ENCODE measurements at regions not wholly inside any gene's neighbourhood (a gene's known extent, or its start where the extent isn't known, plus 50 kb on each side); places are given as distances from the start of the nearest gene placed in this dataset.

- no peak for DNase-seq (ENCODE audit: low read depth)
- H3K36me3 ChIP-seq (ENCODE audit: insufficient read depth, low read length), result no peaks in the 10 kb centered on the region
- no peak overlapping the region for H3K4me2 ChIP-seq (ENCODE audit: low read length)
- H3K79me2 ChIP-seq (ENCODE audit: insufficient read depth, low read length), result no peaks in the 10 kb centered on the region
- no peak overlapping the region for H2AFZ ChIP-seq (ENCODE audit: low read depth, low read length)
- TF ChIP-seq CTCF (IDR thresholded peaks at IDR 0.05; ENCODE audit: insufficient read depth, low read depth, low read length) (no peak), EZH2 (IDR thresholded peaks at IDR 0.05; ENCODE audit: insufficient read depth, low read length) (no peak)
- Mint-ChIP-seq H3K9me3 (ENCODE audit: unreplicated experiment) (no peaks in the 10 kb centered on the region), H3K36me3 (ENCODE audit: low read depth, unreplicated experiment) (no peaks in the 10 kb centered on the region), H3K27me3 (ENCODE audit: low read depth, unreplicated experiment) (no peaks in the 10 kb centered on the region), H3K4me1 (ENCODE audit: low read depth, unreplicated experiment) (peaks cover 6% of the 10 kb centered on the region), H3K27ac (ENCODE audit: unreplicated experiment) (no peak overlapping the region), H3K4me3 (ENCODE audit: unreplicated experiment) (no peak overlapping the region)
- H3K4me3 ChIP-seq (ENCODE audit: insufficient read depth, low read depth, low read length), result no peak overlapping the region
- H3K27ac ChIP-seq (ENCODE audit: low read depth, low read length), result no peak overlapping the region
- FAIRE-seq, result no peak
- H3K9me3 ChIP-seq (ENCODE audit: insufficient read depth, low read depth, low read length), result no peaks in the 10 kb centered on the region
- peaks cover 8% of the 10 kb centered on the region for H3K4me1 ChIP-seq (ENCODE audit: insufficient read depth, low read length)
- H3K27me3 ChIP-seq (ENCODE audit: insufficient read depth, low read length), result no peaks in the 10 kb centered on the region
- no peak overlapping the region for H3K9ac ChIP-seq (ENCODE audit: low read length)
- H4K20me1 ChIP-seq (ENCODE audit: insufficient read depth, low read length), result no peaks in the 10 kb centered on the region
These were observed 191.2 kb upstream of the KLF6 start for GRCh38 chr10:3976171-3976570.

GRCh38 chr10:3975016-3975415, 190.0 kb upstream of the KLF6 start:
- H3K27me3 ChIP-seq (ENCODE audit: insufficient read depth, low read length), result no peaks in the 10 kb centered on the region
- no peaks in the 10 kb centered on the region for H4K20me1 ChIP-seq (ENCODE audit: insufficient read depth, low read length)
- Mint-ChIP-seq H3K4me1 (ENCODE audit: low read depth, unreplicated experiment) (peaks cover 6% of the 10 kb centered on the region), H3K27ac (ENCODE audit: unreplicated experiment) (no peak overlapping the region), H3K27me3 (ENCODE audit: low read depth, unreplicated experiment) (no peaks in the 10 kb centered on the region), H3K36me3 (ENCODE audit: low read depth, unreplicated experiment) (no peaks in the 10 kb centered on the region), H3K4me3 (ENCODE audit: unreplicated experiment) (no peak overlapping the region), H3K9me3 (ENCODE audit: unreplicated experiment) (no peaks in the 10 kb centered on the region)
- H3K9ac ChIP-seq (ENCODE audit: low read length), result no peak overlapping the region
- H3K79me2 ChIP-seq (ENCODE audit: insufficient read depth, low read length), result no peaks in the 10 kb centered on the region
- TF ChIP-seq CTCF (IDR thresholded peaks at IDR 0.05; ENCODE audit: insufficient read depth, low read depth, low read length) (no peak), EZH2 (IDR thresholded peaks at IDR 0.05; ENCODE audit: insufficient read depth, low read length) (no peak)
- no peak for DNase-seq (ENCODE audit: low read depth)
- H3K9me3 ChIP-seq (ENCODE audit: insufficient read depth, low read depth, low read length), result no peaks in the 10 kb centered on the region
- H3K27ac ChIP-seq (ENCODE audit: low read depth, low read length), result no peak overlapping the region
- H3K4me3 ChIP-seq (ENCODE audit: insufficient read depth, low read depth, low read length), result no peak overlapping the region
- H3K4me1 ChIP-seq (ENCODE audit: insufficient read depth, low read length), result peaks cover 8% of the 10 kb centered on the region
- no peak for FAIRE-seq
- no peaks in the 10 kb centered on the region for H3K36me3 ChIP-seq (ENCODE audit: insufficient read depth, low read length)
- no peak overlapping the region for H3K4me2 ChIP-seq (ENCODE audit: low read length)
- H2AFZ ChIP-seq (ENCODE audit: low read depth, low read length), result no peak overlapping the region

GRCh38 chr10:3972460-3973301, 187.7 kb upstream of the KLF6 start:
- Histone ChIP-seq H3K27ac (ENCODE audit: low read depth, low read length) (no peak overlapping the region), H3K27me3 (ENCODE audit: insufficient read depth, low read length) (no peaks in the 10 kb centered on the region), H3K36me3 (ENCODE audit: insufficient read depth, low read length) (no peaks in the 10 kb centered on the region), H3K4me2 (ENCODE audit: low read length) (no peak overlapping the region), H2AFZ (ENCODE audit: low read depth, low read length) (no peak overlapping the region), H4K20me1 (ENCODE audit: insufficient read depth, low read length) (no peaks in the 10 kb centered on the region), H3K4me3 (ENCODE audit: insufficient read depth, low read depth, low read length) (no peak overlapping the region), H3K9me3 (ENCODE audit: insufficient read depth, low read depth, low read length) (no peaks in the 10 kb centered on the region), H3K9ac (ENCODE audit: low read length) (no peak overlapping the region), H3K79me2 (ENCODE audit: insufficient read depth, low read length) (no peaks in the 10 kb centered on the region), H3K4me1 (ENCODE audit: insufficient read depth, low read length) (peaks cover 3% of the 10 kb centered on the region)
- FAIRE-seq (no peak), DNase-seq (ENCODE audit: low read depth) (no peak)
- Mint-ChIP-seq H3K4me1 (ENCODE audit: low read depth, unreplicated experiment) (peaks cover 6% of the 10 kb centered on the region), H3K27me3 (ENCODE audit: low read depth, unreplicated experiment) (no peaks in the 10 kb centered on the region), H3K9me3 (ENCODE audit: unreplicated experiment) (no peaks in the 10 kb centered on the region), H3K27ac (ENCODE audit: unreplicated experiment) (peak overlapping the region; percentile 85), H3K4me3 (ENCODE audit: unreplicated experiment) (no peak overlapping the region), H3K36me3 (ENCODE audit: low read depth, unreplicated experiment) (no peaks in the 10 kb centered on the region)
- TF ChIP-seq CTCF (IDR thresholded peaks at IDR 0.05; ENCODE audit: insufficient read depth, low read depth, low read length) (no peak), EZH2 (IDR thresholded peaks at IDR 0.05; ENCODE audit: insufficient read depth, low read length) (no peak)
